HepG2 (cell line): ENCODE measurements at regions not wholly inside any gene's neighbourhood (a gene's known extent, or its start where the extent isn't known, plus 50 kb on each side); places are given as distances from the start of the nearest gene placed in this dataset.
A peak's percentile ranks its signal among the peaks of the same experiment; 100 is the strongest.

Source experiments
- ATAC-seq: fragments of 200-7000 bp; cut with Tn5 transposase; 3 replicates; pipeline ENCODE4 v1.9.1; 2020; ENCODE audit warnings: mild to moderate bottlenecking, moderate library complexity
- BruUV-seq: library from RNA; stranded (reverse); fragments of 400-500 nt; replicated peaks from 2 replicates; lab custom pipeline; 2021; lab: Mats Ljungman, UMichigan
- CTCF ChIA-PET: fragments of 300-600 bp; formaldehyde crosslinking; extraction: SDS; loops from one replicate; lab custom pipeline; 2021; ENCODE audit warnings: low total read pairs, inconsistent platforms, low intra/inter-chr PET ratio; lab: Yijun Ruan, JAX
- POLR2A ChIA-PET: fragments of 350-600 bp; sonication (Branson Sonifier 250); formaldehyde crosslinking; loops from one replicate; lab custom pipeline; 2020; ENCODE audit warnings: antibody characterized with exemption, inconsistent platforms; lab: Yijun Ruan, JAX
- DNase-seq: peaks from one replicate; pipeline ENCODE4 v3.0.0-alpha.2; 2015; ENCODE audit warnings: low spot score
- FAIRE-seq: peaks from 3 replicates; lab custom pipeline; 2011; peaks lifted over from hg19 to GRCh38; lab: Jason Lieb, UNC
- H2AFZ ChIP-seq: one replicate; pipeline ENCODE4 v1.6.1; 2011; ENCODE audit warnings: low read length, inconsistent platforms
- H3K27ac ChIP-seq: fragments of 300-600 bp; 3 replicates; pipeline ENCODE4 v1.8.0; 2011; ENCODE audit warnings: mixed run types, mild to moderate bottlenecking, mixed read lengths, low read length, inconsistent platforms; ENCODE audit not compliant: insufficient read depth; ENCODE audit errors: extremely low read length
- H3K27me3 ChIP-seq, 2 experiments: fragments of 200-600 bp in 1 of 2; 2 replicates in 1 of 2; 3 replicates in 1 of 2; pipeline versions ENCODE4 v1.6.0 to v1.8.0; 2011; ENCODE audit warnings: low read length in 2 of 2, mild to moderate bottlenecking in 2 of 2, moderate library complexity in 2 of 2, inconsistent platforms in 1 of 2; ENCODE audit not compliant: insufficient read depth in 2 of 2, control insufficient read depth in 1 of 2
- H3K36me3 ChIP-seq, 2 experiments: fragments of 200-600 bp in 1 of 2; replicated peaks in 1 of 2; 2 replicates in 1 of 2; 3 replicates in 1 of 2; pipeline versions ENCODE4 v1.5.1 to v1.8.0; 2011; ENCODE audit warnings: low read length in 2 of 2, inconsistent platforms in 1 of 2; ENCODE audit not compliant: insufficient read depth in 2 of 2, control insufficient read depth in 1 of 2
- H3K4me1 ChIP-seq: 2 replicates; pipeline ENCODE4 v1.5.1; 2012; ENCODE audit warnings: low read length, inconsistent platforms; ENCODE audit not compliant: insufficient read depth
- H3K4me2 ChIP-seq: 2 replicates; pipeline ENCODE4 v1.6.0; 2011; ENCODE audit warnings: low read depth, low read length, inconsistent platforms
- H3K4me3 ChIP-seq, 3 experiments: fragments of 200-600 bp in 1 of 3; sonication (generic), shearing (Covaris generic) in 1 of 3; replicated peaks in 1 of 3; 2 replicates each; pipeline ENCODE4 v1.5.1; 2011 to 2016; ENCODE audit warnings: low read length in 3 of 3, inconsistent platforms in 2 of 3, low read depth in 2 of 3, mild to moderate bottlenecking in 2 of 3, control low read depth in 1 of 3, mixed read lengths in 1 of 3; ENCODE audit not compliant: insufficient read depth in 1 of 3
- H3K79me2 ChIP-seq: one replicate; pipeline ENCODE4 v1.6.1; 2011; ENCODE audit warnings: low read length, inconsistent platforms; ENCODE audit not compliant: insufficient read depth
- H3K9ac ChIP-seq: 2 replicates; pipeline ENCODE4 v1.6.0; 2011; ENCODE audit warnings: mild to moderate bottlenecking, low read depth, low read length, inconsistent platforms; ENCODE audit not compliant: insufficient read depth
- H3K9me3 ChIP-seq: 2 replicates; pipeline ENCODE4 v1.5.1; 2012; ENCODE audit warnings: mild to moderate bottlenecking, low read length
- H4K20me1 ChIP-seq: 2 replicates; pipeline ENCODE4 v1.6.0; 2011; ENCODE audit warnings: inconsistent platforms, mild to moderate bottlenecking, low read length, moderate library complexity; ENCODE audit not compliant: insufficient read depth
- ATF3 ChIP-seq: sonication (generic); formaldehyde crosslinking; IDR thresholded peaks from 2 replicates; pipeline ENCODE4 v1.4.0; 2020; ENCODE audit warnings: missing genetic modification reagents
- CEBPB ChIP-seq: IDR thresholded peaks from 2 replicates; pipeline ENCODE4 v1.6.1; 2011; ENCODE audit warnings: low read depth, low read length, improper control_type of control experiment, borderline replicate concordance
- CHD2 ChIP-seq: IDR thresholded peaks from 2 replicates; pipeline ENCODE4 v1.6.1; 2011; ENCODE audit warnings: low read depth, low read length, improper control_type of control experiment
- CREB1 ChIP-seq, 2 experiments: fragments of 450-650 bp in 1 of 2; IDR thresholded peaks; 2 replicates each; pipeline ENCODE4 v1.6.1; 2016 to 2017; ENCODE audit warnings: control low read depth in 1 of 2, mild to moderate bottlenecking in 1 of 2, missing compliant biosample characterization in 1 of 2, missing genetic modification characterization in 1 of 2
- CREM ChIP-seq, 2 experiments: sonication (generic) in 1 of 2; formaldehyde crosslinking in 1 of 2; IDR thresholded peaks; 2 replicates each; pipeline versions ENCODE4 v1.4.0 to v1.6.1; 2016 to 2020; ENCODE audit warnings: antibody characterized with exemption in 1 of 2, mild to moderate bottlenecking in 1 of 2, missing genetic modification reagents in 1 of 2
- EP300 ChIP-seq, 3 experiments: sonication (generic) in 1 of 3; formaldehyde crosslinking in 1 of 3; IDR thresholded peaks; 2 replicates each; pipeline versions ENCODE4 v1.5.1 to v1.6.1; 2011 to 2020; ENCODE audit warnings: low read depth in 2 of 3, low read length in 2 of 3, borderline replicate concordance in 1 of 3, improper control_type of control experiment in 1 of 3, mild to moderate bottlenecking in 1 of 3, missing genetic modification reagents in 1 of 3, moderate library complexity in 1 of 3
- FOXA3 ChIP-seq: IDR thresholded peaks from 2 replicates; pipeline ENCODE4 v1.6.1; 2016; ENCODE audit warnings: missing genetic modification reagents, missing compliant biosample characterization
- GATA4 ChIP-seq: sonication (generic); IDR thresholded peaks from 2 replicates; pipeline ENCODE4 v1.6.1; 2016; ENCODE audit warnings: antibody characterized with exemption, low read depth, borderline replicate concordance
- NCOA2 ChIP-seq: sonication (generic); formaldehyde crosslinking; IDR thresholded peaks from 2 replicates; pipeline ENCODE4 v1.8.0; 2022; ENCODE audit warnings: inconsistent platforms
- NFYC ChIP-seq: IDR thresholded peaks from 2 replicates; pipeline ENCODE4 v1.6.1; 2016; ENCODE audit warnings: missing genetic modification reagents, missing compliant biosample characterization
- NR2F1 ChIP-seq, 2 experiments: fragments of 450-650 bp in 1 of 2; formaldehyde crosslinking in 1 of 2; IDR thresholded peaks; 2 replicates each; pipeline versions ENCODE4 v1.5.0 to v1.6.1; 2016 to 2020; ENCODE audit warnings: mild to moderate bottlenecking in 1 of 2, missing compliant biosample characterization in 1 of 2, missing genetic modification reagents in 1 of 2, moderate library complexity in 1 of 2
- NR2F6 ChIP-seq, 2 experiments: IDR thresholded peaks; 2 replicates each; pipeline ENCODE4 v1.6.1; 2016; ENCODE audit warnings: antibody characterized with exemption in 1 of 2, mild to moderate bottlenecking in 1 of 2
- PCBP1 ChIP-seq: fragments of 200-400 bp; formaldehyde crosslinking; IDR thresholded peaks from 2 replicates; pipeline ENCODE4 v1.6.1; 2017; ENCODE audit warnings: mild to moderate bottlenecking, low read depth, low read length, borderline replicate concordance
- SALL1 ChIP-seq: sonication (generic); formaldehyde crosslinking; IDR thresholded peaks from 2 replicates; pipeline ENCODE4 v1.8.0; 2022; ENCODE audit warnings: mild to moderate bottlenecking, missing genetic modification reagents
- SIN3B ChIP-seq: fragments of 150-350 bp; IDR thresholded peaks from 2 replicates; pipeline ENCODE4 v1.6.1; 2014; ENCODE audit warnings: low read length
- SOX13 ChIP-seq, 3 experiments: fragments of 450-650 bp in 1 of 3; sonication (generic) in 1 of 3; formaldehyde crosslinking in 1 of 3; IDR thresholded peaks in 2 of 3; conservative IDR thresholded peaks in 1 of 3; 2 replicates each; pipeline versions ENCODE4 v1.5.0 to v1.6.1; 2016 to 2020; ENCODE audit warnings: antibody characterized with exemption in 1 of 3, mild to moderate bottlenecking in 1 of 3, missing compliant biosample characterization in 1 of 3, missing genetic modification reagents in 1 of 3, moderate library complexity in 1 of 3
- THAP11 ChIP-seq: IDR thresholded peaks from 2 replicates; pipeline ENCODE4 v1.6.1; 2016; ENCODE audit warnings: missing biosample characterization, missing genetic modification reagents
- TRIM24 ChIP-seq: sonication (generic); formaldehyde crosslinking; IDR thresholded peaks from 2 replicates; pipeline ENCODE4 v1.8.0; 2022; ENCODE audit warnings: mild to moderate bottlenecking, missing genetic modification reagents
- USF2 ChIP-seq, 2 experiments: sonication (generic) in 1 of 2; formaldehyde crosslinking in 1 of 2; IDR thresholded peaks; 2 replicates each; pipeline versions ENCODE4 v1.5.1 to v1.6.1; 2011 to 2020; ENCODE audit warnings: borderline replicate concordance in 1 of 2, low read depth in 1 of 2, low read length in 1 of 2, mild to moderate bottlenecking in 1 of 2, missing genetic modification reagents in 1 of 2, moderate library complexity in 1 of 2
- ZNF44 ChIP-seq: sonication (generic); formaldehyde crosslinking; IDR thresholded peaks from 2 replicates; pipeline ENCODE4 v1.5.1; 2020; ENCODE audit warnings: mild to moderate bottlenecking, missing genetic modification reagents
- WGBS: methylation state at CpG from one replicate; pipeline ENCODE4 v1.1.6; 2017; ENCODE audit warnings: low lambda C conversion rate; 5-methylcytosine and 5-hydroxymethylcytosine counted together
- in situ Hi-C: cut with HindIII; loops from 2 replicates; pipeline ENCODE4 v1.10.0; 2017; ENCODE audit warnings: low pct_unique_long_range_greater_than_20kb; ENCODE audit not compliant: extremely low pct_ligation_motif_present
- intact Hi-C: fragments of 100-400 bp; cut with micrococcal nuclease; formaldehyde crosslinking; loops from one replicate; pipeline ENCODE4 v1.10.0; 2022; ENCODE audit not compliant: unreplicated experiment

- TF ChIP-seq ZNF44 (CRISPR knock-in tag), result no peak
Measured at GRCh38 chrX:9267415-9267814, 197.4 kb upstream of the TBL1X start (continued).

GRCh38 chrX:9269134-9269533, 195.7 kb upstream of the TBL1X start:
- ChIA-PET POLR2A (no interaction called here), CTCF (no interaction called here)
- Histone ChIP-seq H4K20me1 (no peaks in the 10 kb centered on the region), H3K9ac (no peak overlapping the region), H3K36me3 (no peaks in the 10 kb centered on the region), H2AFZ (no peak overlapping the region), H3K27me3 (no peaks in the 10 kb centered on the region), H3K79me2 (no peaks in the 10 kb centered on the region), H3K27ac (no peak overlapping the region), H3K4me2 (peak overlapping the region; percentile 12; the same call in 1 of the 2 replicates), H3K4me1 (peaks cover 29% of the 10 kb centered on the region), H3K9me3 (no peaks in the 10 kb centered on the region), H3K4me3 (no peak overlapping the region)
- no TSS peak for BruUV-seq
- FAIRE-seq, result peak; percentile 66
- peak; percentile 23 for DNase-seq
- 27% methylated on average over 4 of the region's 4 CpGs for WGBS
- in situ Hi-C loops (no loop called here), intact Hi-C loops (no loop called here)
- peak; percentile 37; the same call in 2 of the 3 replicates for ATAC-seq
- TF ChIP-seq CHD2, result no peak
- TF ChIP-seq FOXA3 (CRISPR knock-in tag), result peak; percentile 33; the same call in 1 of the 2 replicates
- no peak for TF ChIP-seq NFYC
- 0 out of 2 replicates have a peak, but pooled peaks have one; percentile 25 for TF ChIP-seq CREM (IDR thresholded peaks at IDR 0.05)
- no peak for TF ChIP-seq CREM (CRISPR knock-in tag; IDR thresholded peaks at IDR 0.05)
- no peak for TF ChIP-seq CREB1 (IDR thresholded peaks at IDR 0.05)
- TF ChIP-seq CREB1 (CRISPR knock-in tag; IDR thresholded peaks at IDR 0.05), result peak; percentile 14; the same call in 1 of the 2 replicates
- TF ChIP-seq NCOA2 (CRISPR knock-in tag), result peak; percentile 28; the same call in 1 of the 2 replicates
- no peak for TF ChIP-seq THAP11 (CRISPR knock-in tag)
- no peak for TF ChIP-seq SOX13 (IDR thresholded peaks at IDR 0.05)
- 0 out of 4 replicates have a peak, but pooled peaks of 1 of the 2 experiments have one; percentile 6 for TF ChIP-seq SOX13 (CRISPR knock-in tag; conservative IDR thresholded peaks at IDR 0.05 in 1 of 2, IDR thresholded peaks at IDR 0.05 in 1 of 2)
- peak; percentile 46; the same call in 1 of the 2 replicates for TF ChIP-seq ATF3
- no peak for TF ChIP-seq USF2 (IDR thresholded peaks at IDR 0.05; ENCODE audit: low read depth, low read length)
- peak; percentile 25; the same call in 1 of the 2 replicates for TF ChIP-seq USF2 (CRISPR knock-in tag; IDR thresholded peaks at IDR 0.05; ENCODE audit: borderline replicate concordance)
- peak; percentile 62; the same call in 1 of the 2 replicates for TF ChIP-seq TRIM24 (CRISPR knock-in tag)
- TF ChIP-seq NR2F1 (CRISPR knock-in tag; IDR thresholded peaks at IDR 0.05), result 0 out of 4 replicates have a peak, but pooled peaks of 1 of the 2 experiments have one; percentile 29
- TF ChIP-seq GATA4, result 0 out of 2 replicates have a peak, but pooled peaks have one; percentile 44
- peak; percentile 50; the same call in 1 of the 2 replicates for TF ChIP-seq CEBPB
- TF ChIP-seq NR2F6 (IDR thresholded peaks at IDR 0.05), result peak; percentile 37; the same call in 1 of the 2 replicates
- TF ChIP-seq NR2F6 (CRISPR knock-in tag; IDR thresholded peaks at IDR 0.05), result no peak
- TF ChIP-seq PCBP1, result no peak
- TF ChIP-seq SIN3B, result no peak
- TF ChIP-seq EP300 (IDR thresholded peaks at IDR 0.05; ENCODE audit: low read depth in 2 of 2, low read length in 2 of 2), result peak in 1 of 2 experiments; percentile 48; a peak in 1 of 4 replicates
- TF ChIP-seq EP300 (CRISPR knock-in tag; IDR thresholded peaks at IDR 0.05; ENCODE audit: borderline replicate concordance), result no peak
- 0 out of 2 replicates have a peak, but pooled peaks have one; percentile 12 for TF ChIP-seq SALL1 (CRISPR knock-in tag)
